GM18519 (cell line): ENCODE measurements at regions not wholly inside any gene's neighbourhood (a gene's known extent, or its start where the extent isn't known, plus 50 kb on each side); places are given as distances from the start of the nearest gene placed in this dataset.

Experiments
- ATAC-seq: cut with Tn5 transposase; IDR thresholded peaks from one replicate; pipeline ENCODE4 v1.9.1; 2021; ENCODE audit warnings: mild to moderate bottlenecking, moderate library complexity; ENCODE audit not compliant: unreplicated experiment, low FRiP score

GRCh38 chr6:90436403-90436802, 139.8 kb upstream of the BACH2 start:
- no peak for ATAC-seq

DNA sequence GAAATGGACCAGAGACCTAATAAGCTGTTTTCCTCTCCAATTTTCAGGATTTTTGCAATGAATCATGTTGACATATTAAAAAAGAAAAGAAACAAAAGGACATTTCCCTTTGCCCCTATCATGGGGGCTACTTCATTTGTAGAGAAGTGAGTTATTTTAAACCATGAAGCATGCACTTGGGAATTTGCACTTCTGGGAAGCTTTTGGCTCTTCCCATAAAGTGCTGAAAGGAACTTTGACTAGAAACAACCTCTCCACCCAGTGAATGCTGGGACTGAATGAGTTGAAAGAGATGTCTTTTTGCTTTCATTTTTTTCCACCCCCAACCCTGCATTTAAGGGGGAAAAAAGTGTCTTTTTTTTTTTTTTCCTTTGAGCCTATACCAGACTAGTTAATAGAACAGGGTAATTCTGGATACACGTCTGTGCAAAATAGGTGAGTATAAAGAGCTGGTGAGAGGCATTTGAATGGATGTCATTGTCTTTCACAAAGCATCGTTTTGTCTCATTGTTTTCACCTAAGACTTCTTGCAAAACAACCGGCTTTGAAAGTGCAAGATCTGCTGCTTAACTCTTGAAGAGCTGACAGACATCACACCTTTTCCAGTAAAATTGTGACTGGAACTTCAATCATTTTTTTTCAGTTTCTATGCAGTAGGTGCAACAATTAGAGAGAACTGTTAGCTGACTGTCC, 138.7 kb upstream of the BACH2 start:
- no peak for ATAC-seq

GRCh38 chr6:90434094-90434493, 137.5 kb upstream of the BACH2 start:
- ATAC-seq = no peak

DNA sequence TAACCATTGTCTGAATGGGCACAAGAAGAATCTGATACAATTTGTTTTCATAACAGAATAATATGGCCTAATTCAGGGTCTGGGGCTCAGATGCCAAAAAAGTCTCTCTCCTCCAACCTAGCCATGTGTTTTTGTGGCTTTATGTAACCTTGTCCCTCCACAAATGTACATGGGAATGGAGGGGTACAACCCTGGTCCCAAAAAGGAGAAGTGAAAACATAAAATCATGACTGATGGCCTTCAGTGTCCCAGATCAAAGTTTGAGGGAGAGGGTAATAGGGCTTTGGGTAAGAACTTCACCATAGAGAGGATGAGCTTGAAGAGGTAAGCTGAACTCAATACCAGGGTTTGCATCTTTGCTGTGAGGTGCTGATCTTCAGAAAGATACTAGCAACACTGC, 136.3 kb upstream of the BACH2 start:
- no peak for ATAC-seq

- ATAC-seq = no peak
Observed at GRCh38 chr6:90432041-90432775, 135.6 kb upstream of the BACH2 start.

DNA sequence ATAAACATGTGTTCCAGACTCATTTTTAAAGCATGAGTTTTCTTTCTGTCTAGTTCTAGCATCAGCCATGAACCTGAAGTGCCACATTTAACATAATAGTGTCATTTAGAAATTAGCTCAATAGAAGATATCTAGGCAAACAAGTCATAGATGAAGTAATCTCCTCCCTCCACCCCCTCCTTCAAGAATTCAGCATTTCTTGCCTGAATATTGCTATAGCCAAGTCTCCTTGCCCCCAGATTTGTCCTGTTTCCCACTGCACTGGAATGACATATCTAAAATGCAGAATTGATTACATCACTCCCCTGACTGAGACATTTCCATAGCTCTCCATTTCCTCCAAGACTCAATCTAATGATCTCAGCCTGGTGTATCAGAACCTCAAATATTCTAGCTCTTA, 134.9 kb upstream of the BACH2 start:
- no peak for ATAC-seq

- ATAC-seq = no peak
Observed at GRCh38 chr6:90429713-90430112, 133.1 kb upstream of the BACH2 start.

DNA sequence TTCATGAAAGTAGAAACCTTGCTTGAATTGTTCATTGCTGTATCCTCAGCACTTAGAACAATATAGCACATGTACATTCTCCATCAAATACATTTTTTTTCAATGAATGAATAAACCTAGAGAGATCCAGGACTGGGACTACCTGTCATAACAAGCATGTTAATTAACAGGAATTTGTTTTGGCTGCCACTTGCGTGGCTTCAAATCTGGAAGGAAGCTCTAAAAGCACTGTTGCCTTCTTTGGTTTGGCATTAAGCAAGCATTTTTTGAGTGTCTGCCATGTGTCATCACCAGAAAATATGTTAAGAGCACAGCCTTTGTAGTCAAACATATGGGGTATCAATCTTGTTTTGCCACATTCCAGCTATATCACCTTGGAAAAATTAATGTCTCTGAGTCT, 131.9 kb upstream of the BACH2 start:
- no peak for ATAC-seq

GRCh38 chr6:90425161-90425641, 128.6 kb upstream of the BACH2 start:
- peak; percentile 97 for ATAC-seq

DNA sequence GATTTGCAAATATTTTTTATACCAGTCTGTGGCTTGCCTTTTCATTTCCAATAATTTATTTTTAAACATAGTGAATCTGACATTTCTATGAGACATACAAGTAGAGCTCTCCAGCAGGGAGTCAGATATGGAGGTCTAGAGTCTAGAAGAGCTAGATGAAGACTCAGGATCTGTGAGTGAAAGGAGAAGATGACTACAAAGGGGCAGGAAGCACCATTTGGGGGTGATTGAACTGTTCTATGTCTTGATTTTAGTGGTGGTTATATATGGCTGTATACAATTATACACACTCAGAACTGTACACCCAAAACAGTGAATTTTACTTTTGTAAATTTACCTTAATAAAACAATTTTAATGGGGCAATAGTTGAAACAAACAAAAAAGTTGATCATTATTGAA, 127.9 kb upstream of the BACH2 start:
- no peak for ATAC-seq

GRCh38 chr6:90421666-90422065, 125.0 kb upstream of the BACH2 start:
- no peak for ATAC-seq

GRCh38 chr6:90420500-90420899, 123.9 kb upstream of the BACH2 start:
- no peak for ATAC-seq

- ATAC-seq = no peak
Observed at GRCh38 chr6:90417385-90417784, 120.7 kb upstream of the BACH2 start.

DNA sequence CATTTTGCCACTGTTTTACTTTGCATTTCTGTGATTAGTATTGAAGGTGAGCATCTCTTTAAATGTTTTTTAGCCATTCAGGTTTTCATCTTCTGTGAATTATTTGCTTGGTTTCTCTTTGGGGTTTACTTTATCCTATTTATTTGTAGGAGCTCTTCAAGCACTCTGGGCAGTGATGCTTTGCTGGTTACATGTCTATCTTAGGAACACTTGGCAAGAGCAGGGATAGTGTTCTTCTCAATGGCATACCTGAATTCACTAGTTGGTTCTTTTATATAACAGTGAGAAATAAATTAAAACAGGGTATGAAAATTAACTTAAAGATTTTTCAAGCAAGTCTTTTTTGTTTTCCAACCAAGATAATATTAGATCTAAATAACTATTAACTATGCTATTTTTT, 119.7 kb upstream of the BACH2 start:
- ATAC-seq = no peak

GRCh38 chr6:90415178-90415577, 118.5 kb upstream of the BACH2 start:
- ATAC-seq = no peak

GRCh38 chr6:90414352-90414751, 117.7 kb upstream of the BACH2 start:
- ATAC-seq = no peak

DNA sequence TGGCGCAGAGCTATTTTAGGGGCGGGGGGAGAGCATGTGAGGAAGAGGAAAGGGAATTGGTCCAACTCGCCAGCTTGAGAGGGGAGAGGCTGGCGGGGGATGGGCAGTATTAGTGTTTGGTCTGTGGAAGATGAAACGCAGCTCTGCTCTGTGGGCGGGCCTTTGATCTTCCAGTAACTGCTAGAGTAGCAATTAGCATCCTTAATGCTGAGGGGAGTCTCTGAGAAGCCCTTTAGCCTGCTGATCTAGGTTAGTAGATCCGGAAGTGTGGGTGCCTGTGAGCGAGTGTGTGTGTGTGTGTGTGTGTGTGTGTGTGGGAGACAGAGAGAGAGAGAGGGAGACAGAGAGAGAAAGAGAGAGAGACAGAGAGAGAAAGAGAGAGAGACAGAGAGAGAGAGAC, 117.2 kb upstream of the BACH2 start:
- no peak for ATAC-seq

- no peak for ATAC-seq
Observed at GRCh38 chr6:90413396-90413795, 116.8 kb upstream of the BACH2 start.

DNA sequence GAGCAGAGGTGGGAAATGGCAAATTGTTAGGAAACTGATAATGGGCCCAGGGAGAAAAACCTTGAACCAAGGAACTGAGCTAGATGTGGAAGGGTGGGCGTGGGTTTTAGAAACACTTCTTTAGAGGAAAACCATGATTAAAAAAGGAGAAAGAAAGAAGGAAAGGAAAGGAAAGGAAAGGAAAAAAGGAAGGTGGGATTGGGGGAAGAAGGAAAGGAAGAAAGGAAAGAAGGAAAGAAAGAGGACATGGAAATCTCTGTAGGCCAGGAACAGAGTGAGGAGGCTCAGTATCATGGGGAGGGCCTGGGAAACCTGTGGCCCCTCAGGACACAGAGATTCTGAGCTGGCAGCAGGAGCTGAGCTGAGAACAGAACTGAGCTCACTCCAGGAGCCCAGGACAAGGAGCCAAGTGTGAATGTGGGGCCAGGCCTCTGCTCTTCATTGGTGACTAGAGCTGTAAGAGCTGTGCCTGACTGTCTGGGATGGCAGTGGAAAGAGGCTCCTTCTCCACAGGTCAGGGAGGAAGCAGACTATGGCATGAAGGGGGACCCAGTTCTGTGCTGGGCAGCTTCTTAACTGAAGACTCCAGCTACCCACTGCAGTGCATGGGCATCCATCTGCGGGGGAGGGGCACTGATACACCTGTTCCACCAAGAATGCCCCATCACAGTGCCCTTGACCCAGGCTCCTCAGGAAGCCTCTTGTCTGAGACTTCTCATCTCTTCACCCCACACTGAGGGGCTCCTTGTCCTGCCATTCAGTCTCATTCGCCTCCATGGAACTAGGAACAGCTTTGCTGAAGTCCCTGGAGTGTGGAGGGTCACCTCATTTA, 116.1 kb upstream of the BACH2 start:
- ATAC-seq = no peak

- peak; percentile 88 for ATAC-seq
Observed at GRCh38 chr6:90411292-90411781, 114.7 kb upstream of the BACH2 start.

DNA sequence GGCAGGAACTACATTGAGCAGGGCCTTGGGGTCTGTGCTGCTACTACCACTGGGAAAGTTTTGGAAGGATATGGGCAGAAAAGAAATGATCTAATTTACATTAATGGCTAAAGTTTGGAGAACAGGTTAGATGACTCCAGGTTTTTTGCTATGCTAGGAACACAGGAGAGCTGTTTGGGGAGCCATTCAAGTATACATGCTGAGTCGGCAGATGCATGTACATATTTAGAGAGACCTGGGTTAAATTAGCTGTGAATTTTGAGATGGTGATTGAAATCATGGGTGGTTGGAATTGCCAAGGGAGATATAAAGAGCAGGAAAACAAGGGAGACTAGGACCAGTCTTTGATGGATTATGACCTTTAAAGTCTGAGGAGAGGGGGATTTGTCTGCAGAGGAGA, 113.1 kb upstream of the BACH2 start:
- no peak for ATAC-seq
